GM12878 (cell line): ENCODE measurements at regions not wholly inside any gene's neighbourhood (a gene's known extent, or its start where the extent isn't known, plus 50 kb on each side); places are given as distances from the start of the nearest gene placed in this dataset.

Source experiments
- ATAC-seq: fragments of 200-7000 bp; cut with Tn5 transposase; 3 replicates; pipeline ENCODE4 v1.9.1; 2020; ENCODE audit warnings: mild to moderate bottlenecking, moderate library complexity
- BruUV-seq: library from RNA; stranded (reverse); fragments of 400-500 nt; replicated peaks from 2 replicates; lab custom pipeline; 2021; lab: Mats Ljungman, UMichigan
- CTCF ChIA-PET: fragments of 300-600 bp; sonication (Branson Sonifier 250); formaldehyde crosslinking; extraction: SDS; loops from one replicate; lab custom pipeline; 2021; ENCODE audit warnings: inconsistent platforms; lab: Yijun Ruan, JAX
- POLR2A ChIA-PET: fragments of 350-600 bp; formaldehyde crosslinking; extraction: SDS; loops from one replicate; lab custom pipeline; 2021; ENCODE audit warnings: inconsistent platforms; lab: Charles Lee
- RAD21 ChIA-PET: fragments of 300-600 bp; sonication (Branson Sonifier 250); formaldehyde crosslinking; loops from one replicate; lab custom pipeline; 2023; ENCODE audit warnings: antibody characterized with exemption; ENCODE audit not compliant: unreplicated experiment; lab: Charles Lee
- SMC1A ChIA-PET: fragments of 300-600 bp; sonication (Branson Sonifier 250); formaldehyde crosslinking; loops from one replicate; lab custom pipeline; 2023; ENCODE audit not compliant: unreplicated experiment, uncharacterized antibody; lab: Charles Lee
- DNase-seq: peaks from one replicate; pipeline ENCODE4 v3.0.0-alpha.2; 2011; ENCODE audit warnings: low read depth, low spot score
- FAIRE-seq: peaks from 3 replicates; lab custom pipeline; 2011; peaks lifted over from hg19 to GRCh38; lab: Jason Lieb, UNC
- H2AFZ ChIP-seq: 2 replicates; pipeline ENCODE4 v1.6.0; 2011; ENCODE audit warnings: low read depth, low read length, control low read depth; ENCODE audit not compliant: control insufficient read depth
- H3K27ac ChIP-seq: 2 replicates; pipeline ENCODE4 v1.5.1; 2011; ENCODE audit warnings: control low read depth; ENCODE audit not compliant: control insufficient read depth, insufficient read depth
- H3K27me3 ChIP-seq, 2 experiments: replicated peaks in 1 of 2; 2 replicates each; pipeline versions ENCODE4 v1.6.0 to v1.6.1; 2011; ENCODE audit warnings: low read length in 1 of 2; ENCODE audit not compliant: control insufficient read depth in 2 of 2, insufficient read depth in 2 of 2
- H3K36me3 ChIP-seq, 2 experiments: 2 replicates each; pipeline ENCODE4 v1.5.1; 2011; ENCODE audit warnings: low read length in 1 of 2; ENCODE audit not compliant: control insufficient read depth in 2 of 2, insufficient read depth in 2 of 2
- H3K4me1 ChIP-seq: 2 replicates; pipeline ENCODE4 v1.6.1; 2011; ENCODE audit warnings: mild to moderate bottlenecking, low read length, moderate library complexity, mixed read lengths; ENCODE audit not compliant: control insufficient read depth, insufficient read depth
- H3K4me2 ChIP-seq: 2 replicates; pipeline ENCODE4 v1.6.0; 2011; ENCODE audit warnings: control low read depth; ENCODE audit not compliant: control insufficient read depth, insufficient read depth
- H3K4me3 ChIP-seq: fragments of 200-600 bp; sonication (generic); 2 replicates; pipeline ENCODE4 v1.5.1; 2016
- H3K79me2 ChIP-seq: 2 replicates; pipeline ENCODE4 v1.6.0; 2011; ENCODE audit warnings: low read length; ENCODE audit not compliant: control insufficient read depth, insufficient read depth
- H3K9ac ChIP-seq: 2 replicates; pipeline ENCODE4 v1.8.0; 2011; ENCODE audit warnings: low read length, control low read depth, mixed read lengths; ENCODE audit not compliant: control insufficient read depth, insufficient read depth
- H3K9me3 ChIP-seq: replicated peaks from 3 replicates; pipeline ENCODE4 v1.5.1; 2011; ENCODE audit warnings: mild to moderate bottlenecking, low read length; ENCODE audit not compliant: control insufficient read depth, insufficient read depth
- H4K20me1 ChIP-seq: 2 replicates; pipeline ENCODE4 v1.6.0; 2011; ENCODE audit not compliant: control insufficient read depth, insufficient read depth
- ASH2L ChIP-seq: fragments of 300-600, 200-600 bp; sonication (generic); IDR thresholded peaks from 2 replicates; pipeline ENCODE4 v1.6.1; 2017; ENCODE audit warnings: low read depth, mild to moderate bottlenecking, borderline replicate concordance
- BMI1 ChIP-seq: fragments of 450-650 bp; IDR thresholded peaks from 2 replicates; pipeline ENCODE4 v1.6.1; 2016; ENCODE audit warnings: mild to moderate bottlenecking, moderate library complexity, borderline replicate concordance
- CBFB ChIP-seq: IDR thresholded peaks from 2 replicates; pipeline ENCODE4 v1.6.1; 2016; ENCODE audit warnings: antibody characterized with exemption, low read depth
- CREB1 ChIP-seq: IDR thresholded peaks from 2 replicates; pipeline ENCODE4 v1.6.1; 2012; ENCODE audit warnings: low read depth, mild to moderate bottlenecking, inconsistent platforms
- EP300 ChIP-seq, 2 experiments: fragments of 150-350 bp in 1 of 2; IDR thresholded peaks; 2 replicates each; pipeline ENCODE4 v1.6.1; 2011 to 2012; ENCODE audit warnings: low read depth in 2 of 2, low read length in 2 of 2, borderline replicate concordance in 1 of 2, improper control_type of control experiment in 1 of 2, inconsistent platforms in 1 of 2; ENCODE audit not compliant: control insufficient read depth in 1 of 2
- ESRRA ChIP-seq: IDR thresholded peaks from 2 replicates; pipeline ENCODE4 v1.6.1; 2012; ENCODE audit warnings: mild to moderate bottlenecking, low read length, improper control_type of control experiment
- MTA3 ChIP-seq: IDR thresholded peaks from 2 replicates; pipeline ENCODE4 v1.6.1; 2012; ENCODE audit warnings: low read length, inconsistent platforms, borderline replicate concordance
- NFYA ChIP-seq: IDR thresholded peaks from 2 replicates; pipeline ENCODE4 v1.6.1; 2011; ENCODE audit warnings: low read depth, mild to moderate bottlenecking, low read length, improper control_type of control experiment, borderline replicate concordance
- NKRF ChIP-seq: fragments of 450-650 bp; conservative IDR thresholded peaks from 2 replicates; pipeline ENCODE4 v1.6.1; 2017; ENCODE audit warnings: mild to moderate bottlenecking, moderate library complexity
- STAT3 ChIP-seq: IDR thresholded peaks from 2 replicates; pipeline ENCODE4 v1.6.1; 2011; ENCODE audit warnings: low read depth, low read length, improper control_type of control experiment
- YY1 ChIP-seq: IDR thresholded peaks from 2 replicates; pipeline ENCODE4 v1.6.1; 2011; ENCODE audit warnings: low read depth, mild to moderate bottlenecking, low read length
- WGBS: methylation state at CpG from one replicate; pipeline ENCODE4 v1.1.6; 2016; ENCODE audit warnings: low lambda C conversion rate; ENCODE audit not compliant: insufficient replicate concordance, insufficient coverage; ENCODE audit errors: missing lambda C conversion rate; 5-methylcytosine and 5-hydroxymethylcytosine counted together
- in situ Hi-C: fragments of 300-500 bp; cut with MboI; formaldehyde crosslinking; loops from 9 replicates; pipeline ENCODE4 v1.14.3; 2018; ENCODE audit warnings: mixed read lengths
- intact Hi-C: fragments of 100-400 bp; cut with micrococcal nuclease; formaldehyde crosslinking; loops from one replicate; pipeline ENCODE4 v1.14.2; 2022; ENCODE audit not compliant: unreplicated experiment
- TF ChIP-seq, protein P1 (sequence below): fragments of 450-650 bp; IDR thresholded peaks from 2 replicates; pipeline ENCODE4 v1.6.1; 2016; ENCODE audit warnings: mild to moderate bottlenecking
- TF ChIP-seq, protein P2 (sequence below), 3 experiments: IDR thresholded peaks in 2 of 3; conservative IDR thresholded peaks in 1 of 3; 2 replicates each; pipeline ENCODE4 v1.5.1; 2011; ENCODE audit warnings: low read depth in 3 of 3, low read length in 3 of 3, mild to moderate bottlenecking in 3 of 3, control low read depth in 2 of 3, moderate library complexity in 2 of 3, inconsistent platforms in 1 of 3, mixed read lengths in 1 of 3; ENCODE audit not compliant: control insufficient read depth in 2 of 3, insufficient read depth in 1 of 3; ENCODE audit errors: extremely low read depth in 1 of 3

- TF ChIP-seq ESRRA (no peak), BMI1 (no peak)
- TF ChIP-seq, protein P1, sequence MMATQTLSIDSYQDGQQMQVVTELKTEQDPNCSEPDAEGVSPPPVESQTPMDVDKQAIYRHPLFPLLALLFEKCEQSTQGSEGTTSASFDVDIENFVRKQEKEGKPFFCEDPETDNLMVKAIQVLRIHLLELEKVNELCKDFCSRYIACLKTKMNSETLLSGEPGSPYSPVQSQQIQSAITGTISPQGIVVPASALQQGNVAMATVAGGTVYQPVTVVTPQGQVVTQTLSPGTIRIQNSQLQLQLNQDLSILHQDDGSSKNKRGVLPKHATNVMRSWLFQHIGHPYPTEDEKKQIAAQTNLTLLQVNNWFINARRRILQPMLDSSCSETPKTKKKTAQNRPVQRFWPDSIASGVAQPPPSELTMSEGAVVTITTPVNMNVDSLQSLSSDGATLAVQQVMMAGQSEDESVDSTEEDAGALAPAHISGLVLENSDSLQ = no peak
- RAD21 ChIA-PET = no interaction called here
- no peak overlapping the region for H2AFZ ChIP-seq
- no peaks in the 10 kb centered on the region for H4K20me1 ChIP-seq
- SMC1A ChIA-PET = no interaction called here
- H3K79me2 ChIP-seq = no peaks in the 10 kb centered on the region
- peaks cover 18% of the 10 kb centered on the region for H3K4me1 ChIP-seq
- no peak overlapping the region for H3K9ac ChIP-seq
- in situ Hi-C loops (no loop called here), intact Hi-C loops (no loop called here)
- H3K27ac ChIP-seq = no peak overlapping the region
- no peak for ATAC-seq
- BruUV-seq = no TSS peak
- H3K4me3 ChIP-seq = no peak overlapping the region
- H3K27me3 ChIP-seq = no peaks in the 10 kb centered on the region
- POLR2A ChIA-PET = no interaction called here
- no peaks in the 10 kb centered on the region for H3K36me3 ChIP-seq
- 31% methylated on average over 6 of the region's 9 CpGs for WGBS
- CTCF ChIA-PET = no interaction called here
- peaks cover 1% of the 10 kb centered on the region; the same call in 2 of the 3 replicates for H3K9me3 ChIP-seq
- H3K4me2 ChIP-seq = no peak overlapping the region
- DNase-seq = no peak
- FAIRE-seq = no peak
Observed at GRCh38 chr9:92185096-92185495, 69.9 kb upstream of the SPTLC1 start.

DNA sequence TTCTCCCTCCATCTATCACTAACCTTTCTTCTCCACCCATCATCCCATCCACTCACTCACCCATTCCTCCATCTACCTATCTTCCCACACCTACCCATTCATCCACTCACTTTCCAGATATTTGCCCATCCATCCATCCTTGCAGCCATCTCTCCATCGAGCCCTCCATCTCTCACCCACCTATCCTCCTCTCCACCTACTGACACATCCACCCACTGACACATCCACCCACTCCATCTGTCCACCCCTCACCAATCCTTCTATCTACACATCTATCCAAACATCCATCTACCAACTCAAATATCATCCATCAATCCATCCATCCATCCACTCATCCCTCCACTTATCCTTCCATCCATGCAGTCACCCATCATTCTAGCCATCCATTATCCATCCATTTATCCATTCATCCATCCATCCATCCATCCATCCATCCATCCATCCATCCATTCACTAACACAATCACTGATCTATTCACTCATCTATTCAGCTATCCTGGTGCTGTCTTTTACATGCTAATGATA lies 68.9 kb upstream of the SPTLC1 start:
- H4K20me1 ChIP-seq = no peaks in the 10 kb centered on the region
- no peak overlapping the region for H3K27ac ChIP-seq
- 0% methylated on average over 1 of the region's 1 CpG for WGBS
- in situ Hi-C loops = no loop called here
- ATAC-seq (no peak), FAIRE-seq (no peak), DNase-seq (no peak)
- no peaks in the 10 kb centered on the region for H3K79me2 ChIP-seq
- intact Hi-C loops = no loop called here
- ChIA-PET POLR2A (no interaction called here), CTCF (interaction anchor here (0.7 kb wide), 2 partner anchors 46 kb away, joined by 3 to 4 read pairs; no protein-coding TSS in a partner anchor), RAD21 (no interaction called here), SMC1A (no interaction called here)
- H3K36me3 ChIP-seq = no peaks in the 10 kb centered on the region
- H2AFZ ChIP-seq = no peak overlapping the region
- H3K9me3 ChIP-seq = peaks cover 1% of the 10 kb centered on the region; the same call in 2 of the 3 replicates
- H3K9ac ChIP-seq = no peak overlapping the region
- H3K4me2 ChIP-seq = no peak overlapping the region
- no TSS peak for BruUV-seq
- no peak overlapping the region for H3K4me3 ChIP-seq
- no peaks in the 10 kb centered on the region for H3K27me3 ChIP-seq
- peaks cover 18% of the 10 kb centered on the region for H3K4me1 ChIP-seq
- TF ChIP-seq, protein P2, sequence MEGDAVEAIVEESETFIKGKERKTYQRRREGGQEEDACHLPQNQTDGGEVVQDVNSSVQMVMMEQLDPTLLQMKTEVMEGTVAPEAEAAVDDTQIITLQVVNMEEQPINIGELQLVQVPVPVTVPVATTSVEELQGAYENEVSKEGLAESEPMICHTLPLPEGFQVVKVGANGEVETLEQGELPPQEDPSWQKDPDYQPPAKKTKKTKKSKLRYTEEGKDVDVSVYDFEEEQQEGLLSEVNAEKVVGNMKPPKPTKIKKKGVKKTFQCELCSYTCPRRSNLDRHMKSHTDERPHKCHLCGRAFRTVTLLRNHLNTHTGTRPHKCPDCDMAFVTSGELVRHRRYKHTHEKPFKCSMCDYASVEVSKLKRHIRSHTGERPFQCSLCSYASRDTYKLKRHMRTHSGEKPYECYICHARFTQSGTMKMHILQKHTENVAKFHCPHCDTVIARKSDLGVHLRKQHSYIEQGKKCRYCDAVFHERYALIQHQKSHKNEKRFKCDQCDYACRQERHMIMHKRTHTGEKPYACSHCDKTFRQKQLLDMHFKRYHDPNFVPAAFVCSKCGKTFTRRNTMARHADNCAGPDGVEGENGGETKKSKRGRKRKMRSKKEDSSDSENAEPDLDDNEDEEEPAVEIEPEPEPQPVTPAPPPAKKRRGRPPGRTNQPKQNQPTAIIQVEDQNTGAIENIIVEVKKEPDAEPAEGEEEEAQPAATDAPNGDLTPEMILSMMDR (IDR thresholded peaks at IDR 0.05 in 2 of 3, conservative IDR thresholded peaks at IDR 0.05 in 1 of 3; ENCODE audit: control insufficient read depth in 2 of 3, extremely low read depth in 1 of 3, insufficient read depth in 1 of 3, low read depth in 3 of 3, low read length in 3 of 3) = no peak
- TF ChIP-seq CREB1 (no peak), STAT3 (no peak), NFYA (no peak), CBFB (no peak), EP300 (IDR thresholded peaks at IDR 0.05; ENCODE audit: borderline replicate concordance in 1 of 2, control insufficient read depth in 1 of 2, low read depth in 2 of 2, low read length in 2 of 2) (no peak), ASH2L (no peak), MTA3 (no peak), NKRF (no peak), YY1 (no peak)
